ENCODE measurements at regions not wholly inside any gene's neighbourhood (a gene's known extent, or its start where the extent isn't known, plus 50 kb on each side); places are given as distances from the start of the nearest gene placed in this dataset.

- no peak for DNase-seq
Measured at GRCh38 chr2:150971910-150972309, 289.8 kb downstream of the RBM43 start.

GRCh38 chr2:150963336-150963735 lies 298.3 kb downstream of the RBM43 start:
- DNase-seq: no peak

GRCh38 chr2:150955231-150955630 lies 306.4 kb downstream of the RBM43 start:
- DNase-seq: no peak

GRCh38 chr2:150946831-150947230 lies 314.8 kb downstream of the RBM43 start:
- DNase-seq: no peak

- no peak for DNase-seq
Measured at GRCh38 chr2:150944315-150944714, 317.3 kb downstream of the RBM43 start.

- DNase-seq: peak; percentile 41
Measured at GRCh38 chr2:150939087-150939486, 322.6 kb downstream of the RBM43 start.

- no peak for DNase-seq
Measured at GRCh38 chr2:150938527-150938926, 323.1 kb downstream of the RBM43 start.

GRCh38 chr2:150937030-150937429 lies 324.6 kb downstream of the RBM43 start:
- no peak for DNase-seq

- no peak for DNase-seq
Measured at GRCh38 chr2:150931451-150931850, 330.2 kb downstream of the RBM43 start.

- DNase-seq: no peak
Measured at GRCh38 chr2:150925611-150926010, 336.1 kb downstream of the RBM43 start.

- DNase-seq: no peak
Measured at GRCh38 chr2:150924878-150925277, 336.8 kb downstream of the RBM43 start.

- no peak for DNase-seq
Measured at GRCh38 chr2:150919901-150920300, 341.8 kb downstream of the RBM43 start.

- DNase-seq: no peak
Measured at GRCh38 chr2:150917961-150918713, 343.5 kb downstream of the RBM43 start.

- no peak for DNase-seq
Measured at GRCh38 chr2:150916467-150917396, 344.9 kb downstream of the RBM43 start.

- DNase-seq: no peak
Measured at GRCh38 chr2:150911766-150912280, 349.8 kb downstream of the RBM43 start.

GRCh38 chr2:150909613-150910012 lies 352.1 kb downstream of the RBM43 start:
- DNase-seq: no peak

- no peak for DNase-seq
Measured at GRCh38 chr2:150909090-150909489, 352.6 kb downstream of the RBM43 start.

GRCh38 chr2:150907466-150907865 lies 354.2 kb downstream of the RBM43 start:
- DNase-seq: no peak

- no peak for DNase-seq
Measured at GRCh38 chr2:150903461-150903860, 358.2 kb downstream of the RBM43 start.

GRCh38 chr2:150903055-150903454 lies 358.6 kb downstream of the RBM43 start:
- no peak for DNase-seq

- no peak for DNase-seq
Measured at GRCh38 chr2:150900913-150901312, 360.8 kb downstream of the RBM43 start.

GRCh38 chr2:150895968-150896367 lies 365.7 kb downstream of the RBM43 start:
- no peak for DNase-seq

- no peak for DNase-seq
Measured at GRCh38 chr2:150889141-150889540, 372.5 kb downstream of the RBM43 start.

- no peak for DNase-seq
Measured at GRCh38 chr2:150888337-150888736, 373.3 kb downstream of the RBM43 start.

Measured in NCI-H748 treated with DMSO at 0.1 percent for 48 hours (cell line).